Thoracic aorta (tissue), 2 donors: ENCODE measurements at regions not wholly inside any gene's neighbourhood (a gene's known extent, or its start where the extent isn't known, plus 50 kb on each side); places are given as distances from the start of the nearest gene placed in this dataset.

ENCODE experiments used
- ATAC-seq: fragments of 150-250 bp; one replicate; pipeline ENCODE4 v1.8.0; 2017; ENCODE audit warnings: low read depth; ENCODE audit not compliant: insufficient number of reproducible peaks, low FRiP score
- DNase-seq: peaks from one replicate; pipeline ENCODE4 v3.0.0-alpha.2; 2020; ENCODE audit warnings: low spot score
- H3K27ac ChIP-seq, 2 donors: fragments of 200-600 bp; sonication (generic); 1 replicate in 1 of 2; 2 replicates in 1 of 2; pipeline ENCODE4 v1.5.1; 2016; ENCODE audit warnings: mild to moderate bottlenecking in 2 of 2, moderate library complexity in 2 of 2
- H3K27me3 ChIP-seq: fragments of 200-600 bp; sonication (generic); replicated peaks from 2 replicates; pipeline ENCODE4 v1.6.0; 2016; ENCODE audit warnings: mild to moderate bottlenecking; ENCODE audit not compliant: insufficient read depth
- H3K36me3 ChIP-seq: fragments of 200-600 bp; sonication (generic); one replicate; pipeline ENCODE4 v1.5.1; 2016
- H3K4me1 ChIP-seq, 2 donors: fragments of 200-600 bp; sonication (generic); 1 replicate in 1 of 2; 2 replicates in 1 of 2; pipeline versions ENCODE4 v1.5.1 to v1.6.0; 2016; ENCODE audit warnings: low read depth in 2 of 2, mild to moderate bottlenecking in 1 of 2; ENCODE audit not compliant: control insufficient read depth in 1 of 2
- H3K4me3 ChIP-seq: fragments of 200-600 bp; sonication (generic); 2 replicates; pipeline ENCODE4 v1.5.1; 2016; ENCODE audit warnings: mild to moderate bottlenecking
- H3K9me3 ChIP-seq: fragments of 200-600 bp; sonication (generic); 2 replicates; pipeline ENCODE4 v1.5.1; 2016
- CTCF ChIP-seq: fragments of 200-600 bp; sonication (generic); IDR thresholded peaks from one replicate; pipeline ENCODE4 v1.5.1; 2019; ENCODE audit warnings: antibody characterized with exemption

GRCh38 chr1:229760478-229760996, 134.5 kb downstream of the URB2 start:
- ATAC-seq, result no peak
- no peaks in the 10 kb centered on the region for H3K4me1 ChIP-seq
- no peak overlapping the region for H3K27ac ChIP-seq
- H3K9me3 ChIP-seq, result no peaks in the 10 kb centered on the region
- H3K4me3 ChIP-seq, result no peak overlapping the region
- H3K27me3 ChIP-seq, result no peaks in the 10 kb centered on the region
- no peaks in the 10 kb centered on the region for H3K36me3 ChIP-seq
- no peak for TF ChIP-seq CTCF
- DNase-seq, result no peak

- Histone ChIP-seq H3K4me1 (no peaks in the 10 kb centered on the region), H3K4me3 (no peak overlapping the region), H3K36me3 (no peaks in the 10 kb centered on the region), H3K27me3 (no peaks in the 10 kb centered on the region), H3K9me3 (no peaks in the 10 kb centered on the region), H3K27ac (no peak overlapping the region)
- ATAC-seq (no peak), DNase-seq (no peak)
- no peak for TF ChIP-seq CTCF
These were observed 136.8 kb downstream of the URB2 start for GRCh38 chr1:229762891-229763290.

DNA sequence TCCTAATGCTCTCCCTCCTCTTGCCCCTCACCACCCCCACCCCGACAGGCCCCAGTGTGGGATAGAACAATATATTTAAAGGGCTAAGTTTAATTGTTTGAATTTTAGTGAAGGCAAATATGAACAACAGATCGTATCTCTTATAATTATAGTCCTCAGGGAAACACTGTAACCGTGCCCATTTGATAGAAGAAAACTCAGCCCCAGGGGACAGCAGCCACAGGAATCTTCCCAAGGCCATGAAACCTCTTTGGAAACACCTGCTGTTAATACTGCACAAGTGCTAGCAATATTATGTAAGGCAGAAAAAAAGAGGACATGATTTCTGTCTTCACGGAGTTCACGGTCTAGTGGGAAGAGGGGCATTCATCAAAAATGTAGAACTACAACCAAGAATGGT, 142.2 kb downstream of the URB2 start:
- no peaks in the 10 kb centered on the region for H3K36me3 ChIP-seq
- TF ChIP-seq CTCF, result no peak
- DNase-seq, result no peak
- H3K9me3 ChIP-seq, result no peaks in the 10 kb centered on the region
- H3K27me3 ChIP-seq, result no peaks in the 10 kb centered on the region
- ATAC-seq, result no peak
- H3K4me1 ChIP-seq, result no peaks in the 10 kb centered on the region
- H3K27ac ChIP-seq, result no peak overlapping the region
- no peak overlapping the region for H3K4me3 ChIP-seq

GRCh38 chr1:229769006-229769405, 143.0 kb downstream of the URB2 start:
- H3K27ac ChIP-seq, result no peak overlapping the region
- DNase-seq (no peak), ATAC-seq (no peak)
- no peaks in the 10 kb centered on the region for H3K27me3 ChIP-seq
- TF ChIP-seq CTCF, result no peak
- no peaks in the 10 kb centered on the region for H3K4me1 ChIP-seq
- H3K4me3 ChIP-seq, result no peak overlapping the region
- H3K36me3 ChIP-seq, result no peaks in the 10 kb centered on the region
- no peaks in the 10 kb centered on the region for H3K9me3 ChIP-seq

DNA sequence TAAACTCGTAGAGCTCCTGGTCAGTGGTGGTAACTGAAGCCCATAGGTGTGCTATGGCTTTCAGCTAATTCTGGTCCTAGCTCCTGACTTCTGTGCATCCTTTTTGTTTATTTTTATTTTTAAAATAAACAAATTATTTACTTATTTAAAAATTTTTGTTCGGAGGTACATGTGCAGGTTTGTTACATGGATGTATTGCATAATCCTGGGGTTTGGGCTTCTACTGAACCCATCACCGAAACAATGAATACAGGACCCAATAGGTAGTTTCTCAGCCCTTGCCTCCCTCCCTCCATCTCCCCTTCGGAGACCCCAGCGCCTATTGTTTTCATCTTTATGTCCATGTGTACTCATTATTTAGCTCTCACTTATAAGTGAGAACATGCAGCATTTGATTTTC, 143.8 kb downstream of the URB2 start:
- Histone ChIP-seq H3K4me3 (no peak overlapping the region), H3K27me3 (no peaks in the 10 kb centered on the region), H3K4me1 (no peaks in the 10 kb centered on the region), H3K9me3 (no peaks in the 10 kb centered on the region), H3K36me3 (no peaks in the 10 kb centered on the region), H3K27ac (no peak overlapping the region)
- ATAC-seq (no peak), DNase-seq (no peak)
- TF ChIP-seq CTCF, result no peak
